ENCODE measurements at regions not wholly inside any gene's neighbourhood (a gene's known extent, or its start where the extent isn't known, plus 50 kb on each side); places are given as distances from the start of the nearest gene placed in this dataset.

DNA sequence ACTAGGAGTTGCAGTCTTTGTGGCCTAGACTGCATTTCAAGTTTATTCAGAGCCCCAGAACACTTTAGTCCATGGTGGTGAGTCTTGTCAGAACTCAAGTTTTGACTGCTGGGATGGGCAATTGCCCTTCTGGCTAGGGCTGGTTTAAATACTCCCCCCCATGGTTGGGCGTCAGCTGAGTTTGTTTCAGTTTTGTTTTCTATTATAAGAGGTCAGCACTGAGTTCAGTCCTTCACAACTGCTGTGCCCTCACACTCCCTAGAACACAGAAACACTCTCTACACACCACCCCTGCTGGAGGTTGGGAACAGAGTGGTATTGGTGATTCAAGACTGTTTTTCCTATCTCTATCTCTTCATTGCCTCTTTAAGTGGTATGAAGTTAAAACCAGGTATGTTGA lies 217.0 kb downstream of the GUCY2F start:
- H3K4me3 ChIP-seq (replicated peaks in 1 of 4; ENCODE audit: control extremely low read depth in 1 of 4, insufficient read depth in 1 of 4, low read depth in 3 of 4, low read length in 4 of 4): no peak overlapping the region
- no peaks in the 10 kb centered on the region for H3K36me3 ChIP-seq (ENCODE audit: control insufficient read depth, insufficient read depth, low read length)
- no peak overlapping the region for H3K4me2 ChIP-seq (ENCODE audit: extremely low read depth, insufficient read depth, low read length)
- TF ChIP-seq EZH2 (IDR thresholded peaks at IDR 0.05; ENCODE audit: low read length, missing control alignments) (no peak), CTCF (conservative IDR thresholded peaks at IDR 0.05 in 1 of 2, IDR thresholded peaks at IDR 0.05 in 1 of 2; ENCODE audit: low read depth in 1 of 2, low read length in 2 of 2) (no peak)
- H3K4me1 ChIP-seq (ENCODE audit: control insufficient read depth, extremely low read depth, insufficient read depth, low read length): no peaks in the 10 kb centered on the region
- no peaks in the 10 kb centered on the region for H3K9me3 ChIP-seq (ENCODE audit: control insufficient read depth, insufficient read depth, low read depth, low read length)
- no peak for DNase-seq (ENCODE audit: low read depth in 2 of 2)
- no peak overlapping the region for H3K27ac ChIP-seq (ENCODE audit: insufficient read depth, low read length)
- no peaks in the 10 kb centered on the region for H4K20me1 ChIP-seq (ENCODE audit: control insufficient read depth, extremely low read depth, insufficient read depth, low read length)
- no peak overlapping the region for H3K9ac ChIP-seq (ENCODE audit: insufficient read depth, low read length)
- H3K79me2 ChIP-seq (ENCODE audit: control insufficient read depth, insufficient read depth, low read length): no peaks in the 10 kb centered on the region
- H3K27me3 ChIP-seq (ENCODE audit: control insufficient read depth, insufficient read depth, low read length): no peaks in the 10 kb centered on the region
- H2AFZ ChIP-seq (ENCODE audit: low read length): no peak overlapping the region

DNA sequence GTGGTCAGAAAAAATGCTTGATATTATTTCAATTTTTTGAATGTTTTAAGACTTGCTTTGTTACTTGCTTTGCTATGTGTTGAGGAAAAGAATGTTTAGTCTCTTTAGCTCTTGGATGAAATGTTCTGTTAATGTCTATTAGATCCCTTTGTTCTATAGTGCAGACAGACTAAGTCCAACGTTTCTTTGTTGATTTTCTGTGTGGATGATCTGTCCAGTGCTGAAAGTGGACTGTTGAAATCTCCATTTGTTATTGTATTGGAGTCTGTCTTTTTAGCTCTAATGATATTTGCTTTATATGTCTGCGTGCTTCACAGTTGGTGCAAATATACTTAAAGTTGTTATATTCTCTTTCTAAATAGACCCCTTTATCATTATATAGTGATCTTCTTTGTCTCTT lies 220.6 kb downstream of the GUCY2F start:
- H3K79me2 ChIP-seq (ENCODE audit: control insufficient read depth, insufficient read depth, low read length): no peaks in the 10 kb centered on the region
- H3K36me3 ChIP-seq (ENCODE audit: control insufficient read depth, insufficient read depth, low read length): no peaks in the 10 kb centered on the region
- DNase-seq (ENCODE audit: low read depth in 2 of 2): no peak
- H3K4me3 ChIP-seq (replicated peaks in 1 of 4; ENCODE audit: control extremely low read depth in 1 of 4, insufficient read depth in 1 of 4, low read depth in 3 of 4, low read length in 4 of 4): no peak overlapping the region
- no peaks in the 10 kb centered on the region for H4K20me1 ChIP-seq (ENCODE audit: control insufficient read depth, extremely low read depth, insufficient read depth, low read length)
- no peaks in the 10 kb centered on the region for H3K27me3 ChIP-seq (ENCODE audit: control insufficient read depth, insufficient read depth, low read length)
- no peaks in the 10 kb centered on the region for H3K9me3 ChIP-seq (ENCODE audit: control insufficient read depth, insufficient read depth, low read depth, low read length)
- no peak for TF ChIP-seq CTCF (conservative IDR thresholded peaks at IDR 0.05 in 1 of 2, IDR thresholded peaks at IDR 0.05 in 1 of 2; ENCODE audit: low read depth in 1 of 2, low read length in 2 of 2)
- no peak for TF ChIP-seq EZH2 (IDR thresholded peaks at IDR 0.05; ENCODE audit: low read length, missing control alignments)
- H3K4me1 ChIP-seq (ENCODE audit: control insufficient read depth, extremely low read depth, insufficient read depth, low read length): no peaks in the 10 kb centered on the region
- no peak overlapping the region for H3K27ac ChIP-seq (ENCODE audit: insufficient read depth, low read length)
- H2AFZ ChIP-seq (ENCODE audit: low read length): no peak overlapping the region
- H3K9ac ChIP-seq (ENCODE audit: insufficient read depth, low read length): no peak overlapping the region
- H3K4me2 ChIP-seq (ENCODE audit: extremely low read depth, insufficient read depth, low read length): no peak overlapping the region

- TF ChIP-seq EZH2 (IDR thresholded peaks at IDR 0.05; ENCODE audit: low read length, missing control alignments): no peak
- TF ChIP-seq CTCF (conservative IDR thresholded peaks at IDR 0.05 in 1 of 2, IDR thresholded peaks at IDR 0.05 in 1 of 2; ENCODE audit: low read depth in 1 of 2, low read length in 2 of 2): no peak
- DNase-seq (ENCODE audit: low read depth in 2 of 2): no peak
- Histone ChIP-seq H3K36me3 (ENCODE audit: control insufficient read depth, insufficient read depth, low read length) (no peaks in the 10 kb centered on the region), H4K20me1 (ENCODE audit: control insufficient read depth, extremely low read depth, insufficient read depth, low read length) (no peaks in the 10 kb centered on the region), H3K9ac (ENCODE audit: insufficient read depth, low read length) (no peak overlapping the region), H3K4me2 (ENCODE audit: extremely low read depth, insufficient read depth, low read length) (no peak overlapping the region), H3K27me3 (ENCODE audit: control insufficient read depth, insufficient read depth, low read length) (no peaks in the 10 kb centered on the region), H3K9me3 (ENCODE audit: control insufficient read depth, insufficient read depth, low read depth, low read length) (no peaks in the 10 kb centered on the region), H3K79me2 (ENCODE audit: control insufficient read depth, insufficient read depth, low read length) (no peaks in the 10 kb centered on the region), H2AFZ (ENCODE audit: low read length) (no peak overlapping the region), H3K27ac (ENCODE audit: insufficient read depth, low read length) (no peak overlapping the region), H3K4me1 (ENCODE audit: control insufficient read depth, extremely low read depth, insufficient read depth, low read length) (no peaks in the 10 kb centered on the region), H3K4me3 (replicated peaks in 1 of 4; ENCODE audit: control extremely low read depth in 1 of 4, insufficient read depth in 1 of 4, low read depth in 3 of 4, low read length in 4 of 4) (no peak overlapping the region)
Observed at GRCh38 chrX:109252789-109253188, 229.1 kb downstream of the GUCY2F start.
